ENCODE measurements at regions not wholly inside any gene's neighbourhood (a gene's known extent, or its start where the extent isn't known, plus 50 kb on each side); places are given as distances from the start of the nearest gene placed in this dataset.

DNA sequence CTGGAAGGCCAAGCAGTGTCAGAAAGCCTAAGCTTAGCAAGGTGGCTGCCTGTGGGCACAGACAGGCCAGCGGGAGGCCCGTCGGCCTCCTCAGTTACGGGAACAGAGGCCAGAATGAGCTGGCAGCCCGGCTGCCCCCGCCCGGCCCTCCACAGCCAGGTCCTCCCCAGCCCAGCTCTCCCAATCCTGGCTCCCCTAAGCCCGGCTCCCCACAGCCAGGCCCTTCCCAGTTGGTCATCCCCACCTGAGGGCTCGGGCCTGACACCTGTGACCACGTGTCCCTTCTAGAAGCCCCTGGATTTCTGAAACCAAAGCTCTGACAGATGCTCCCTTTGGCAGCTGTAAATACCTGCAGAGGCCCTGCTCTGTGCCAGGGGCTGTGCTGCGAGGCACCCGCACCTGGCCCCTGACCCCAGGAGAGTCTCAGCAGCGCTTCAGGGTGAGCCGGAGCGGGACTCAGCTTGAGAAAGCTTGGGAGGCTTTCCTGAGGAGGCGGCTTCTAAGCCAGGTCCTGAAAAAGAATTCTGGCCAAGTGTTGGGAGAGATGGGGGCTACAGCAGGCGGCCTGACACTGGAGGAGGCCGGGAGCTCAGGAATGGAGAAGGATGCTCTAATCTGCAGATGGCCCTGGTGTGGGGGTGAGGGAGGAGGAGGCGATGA, 80.4 kb upstream of the OLFM1 start:
- peaks cover 21% of the 10 kb centered on the region for H3K27me3 Mint-ChIP-seq

DNA sequence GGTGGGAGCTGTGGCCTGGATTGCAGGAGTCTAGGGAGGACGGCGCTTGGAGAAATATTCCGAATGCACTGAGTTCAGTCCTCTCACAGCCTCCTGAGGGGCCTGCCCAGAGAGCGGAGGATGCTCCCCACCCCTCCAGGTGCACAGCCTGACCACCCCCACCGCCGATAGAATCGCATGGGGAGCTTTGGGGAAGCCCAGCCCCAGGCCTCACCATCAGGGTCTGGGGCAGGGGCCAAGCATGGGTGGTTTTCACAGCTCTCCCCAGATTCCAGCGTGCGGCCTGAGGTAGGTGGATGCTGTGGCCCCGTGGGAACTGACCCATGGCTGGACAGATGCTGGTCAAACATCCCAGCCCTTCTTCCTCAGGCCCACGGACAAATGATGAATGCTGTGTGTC, 79.9 kb upstream of the OLFM1 start:
- Mint-ChIP-seq H3K27me3 (peaks cover 21% of the 10 kb centered on the region), H3K4me3 (no peak overlapping the region), H3K27ac (no peak overlapping the region), H3K4me1 (no peaks in the 10 kb centered on the region), H3K36me3 (ENCODE audit: low read depth) (no peaks in the 10 kb centered on the region)
- ATAC-seq = no peak
- DNase-seq = no peak
- H3K9me3 ChIP-seq (ENCODE audit: control insufficient read depth, low read length, poor library complexity, severe bottlenecking) = no peaks in the 10 kb centered on the region

More for the DNA sequence above, 80.4 kb upstream of the OLFM1 start:
- H3K27ac Mint-ChIP-seq = no peak overlapping the region
- no peak overlapping the region for H3K4me3 Mint-ChIP-seq
- H3K36me3 Mint-ChIP-seq (ENCODE audit: low read depth) = no peaks in the 10 kb centered on the region
- no peaks in the 10 kb centered on the region for H3K4me1 Mint-ChIP-seq
- ATAC-seq = no peak
- no peaks in the 10 kb centered on the region for H3K9me3 ChIP-seq (ENCODE audit: control insufficient read depth, low read length, poor library complexity, severe bottlenecking)
- DNase-seq = no peak

DNA sequence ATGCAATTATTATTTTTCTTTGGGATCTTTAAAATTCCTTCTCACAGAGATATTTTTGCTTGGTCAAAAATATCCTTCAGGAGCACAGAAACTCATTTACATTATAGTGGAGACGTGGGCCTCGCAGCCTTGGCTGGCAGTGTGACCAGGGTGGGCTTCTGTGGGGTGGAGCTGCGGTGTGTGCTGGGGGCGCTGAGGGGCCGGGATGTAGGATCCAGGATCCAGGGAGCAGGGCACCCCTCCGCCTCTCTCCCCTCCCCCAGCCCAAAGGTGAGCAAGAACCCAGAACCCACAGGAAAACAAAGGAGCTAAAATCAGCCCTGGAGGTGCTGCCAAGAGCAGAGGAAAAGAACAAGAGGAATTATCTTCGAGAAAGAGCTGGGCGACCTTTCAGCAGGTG, 79.1 kb upstream of the OLFM1 start:
- no peak for DNase-seq
- no peak for ATAC-seq
- no peaks in the 10 kb centered on the region for H3K36me3 Mint-ChIP-seq (ENCODE audit: low read depth)
- no peak overlapping the region for H3K4me3 Mint-ChIP-seq
- H3K27me3 Mint-ChIP-seq = peaks cover 25% of the 10 kb centered on the region
- H3K9me3 ChIP-seq (ENCODE audit: control insufficient read depth, low read length, poor library complexity, severe bottlenecking) = no peaks in the 10 kb centered on the region
- no peak overlapping the region for H3K27ac Mint-ChIP-seq
- no peaks in the 10 kb centered on the region for H3K4me1 Mint-ChIP-seq

DNA sequence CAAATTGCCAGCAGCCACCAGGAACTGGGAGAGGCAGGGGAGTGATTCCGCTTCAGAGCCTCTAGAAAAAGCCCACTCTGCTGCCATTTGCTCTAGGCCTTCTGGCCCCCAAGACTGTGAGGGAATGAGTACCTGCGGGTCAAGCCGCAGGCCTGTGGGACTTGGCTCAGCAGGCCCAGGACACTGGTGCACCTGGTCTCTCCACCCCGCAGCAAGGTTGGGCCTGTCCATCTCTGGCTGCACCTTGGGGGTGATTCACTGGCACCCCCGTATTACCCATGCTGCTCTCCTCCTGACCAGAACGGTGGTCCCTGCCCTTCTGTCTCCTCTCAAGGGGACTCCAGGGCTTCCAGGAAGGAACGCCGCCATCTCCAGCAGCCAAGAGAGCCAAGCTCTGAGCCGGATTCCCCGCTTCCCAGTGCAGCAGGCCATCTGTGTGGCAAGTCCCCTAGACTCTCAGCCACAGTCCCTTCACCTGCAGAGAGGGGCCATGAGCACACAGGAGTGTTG, 78.4 kb upstream of the OLFM1 start:
- H3K4me1 Mint-ChIP-seq = no peaks in the 10 kb centered on the region
- H3K9me3 ChIP-seq (ENCODE audit: control insufficient read depth, low read length, poor library complexity, severe bottlenecking) = no peaks in the 10 kb centered on the region
- no peak for ATAC-seq
- H3K27ac Mint-ChIP-seq = no peak overlapping the region
- no peaks in the 10 kb centered on the region for H3K36me3 Mint-ChIP-seq (ENCODE audit: low read depth)
- H3K4me3 Mint-ChIP-seq = no peak overlapping the region
- DNase-seq = no peak
- H3K27me3 Mint-ChIP-seq = peaks cover 29% of the 10 kb centered on the region

DNA sequence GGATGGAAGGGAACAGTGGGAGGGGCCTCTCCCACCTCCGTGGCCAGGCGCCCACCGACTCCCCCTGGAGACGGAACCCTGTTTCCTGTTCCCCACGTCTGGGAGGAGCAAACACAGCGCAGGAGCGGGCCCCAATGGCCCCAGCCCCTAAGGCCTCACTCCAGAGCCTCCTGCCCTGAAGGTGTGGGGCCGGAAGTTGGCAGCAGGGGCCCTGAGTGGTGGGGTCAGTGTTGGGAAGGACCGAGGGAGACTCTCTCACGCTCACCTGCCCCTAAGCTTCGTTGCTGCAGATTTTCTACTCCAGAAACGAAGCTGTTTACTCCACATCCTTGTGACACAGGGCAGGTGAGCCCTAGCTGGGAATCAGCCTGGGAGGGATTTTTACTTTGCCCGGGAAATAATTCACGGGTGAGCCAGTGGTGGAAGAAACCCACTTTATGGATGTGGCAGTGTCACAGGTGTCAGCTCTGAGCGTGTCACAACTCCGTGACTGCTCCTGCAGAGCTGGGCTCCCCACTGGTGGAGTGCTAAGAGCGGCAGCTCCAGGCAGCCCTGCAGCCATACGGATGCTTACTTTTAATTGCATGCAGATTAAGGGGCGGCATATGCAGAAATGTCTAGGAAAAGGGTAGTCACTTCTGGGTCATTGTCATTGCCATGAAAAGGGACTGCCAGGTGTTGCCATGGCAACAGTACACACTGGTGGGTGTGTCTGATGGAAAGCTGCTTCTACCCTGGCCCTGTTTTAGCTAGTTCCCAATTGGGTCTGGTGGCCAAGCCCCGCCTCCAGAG, 77.5 kb upstream of the OLFM1 start:
- H3K4me3 Mint-ChIP-seq = no peak overlapping the region
- no peak for DNase-seq
- no peak for ATAC-seq
- H3K4me1 Mint-ChIP-seq = no peaks in the 10 kb centered on the region
- H3K36me3 Mint-ChIP-seq (ENCODE audit: low read depth) = no peaks in the 10 kb centered on the region
- H3K27me3 Mint-ChIP-seq = peaks cover 30% of the 10 kb centered on the region
- no peaks in the 10 kb centered on the region for H3K9me3 ChIP-seq (ENCODE audit: control insufficient read depth, low read length, poor library complexity, severe bottlenecking)
- H3K27ac Mint-ChIP-seq = no peak overlapping the region

DNA sequence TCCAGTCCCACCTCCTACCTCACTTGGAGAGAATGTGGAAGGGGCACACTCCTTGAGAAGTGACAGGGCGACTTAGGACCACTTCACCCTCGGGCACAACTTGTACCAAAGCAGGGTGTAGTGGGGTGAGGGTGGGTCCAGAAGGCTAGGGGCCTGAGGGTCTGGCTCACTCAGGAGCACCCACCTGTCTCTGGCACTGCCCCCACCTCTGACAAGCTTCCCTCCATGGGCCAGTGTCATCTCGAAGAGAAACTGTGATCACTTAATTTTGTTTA, 76.9 kb upstream of the OLFM1 start:
- Mint-ChIP-seq H3K36me3 (ENCODE audit: low read depth) (no peaks in the 10 kb centered on the region), H3K4me1 (no peaks in the 10 kb centered on the region), H3K27ac (no peak overlapping the region), H3K4me3 (no peak overlapping the region), H3K27me3 (peaks cover 35% of the 10 kb centered on the region)
- ATAC-seq = no peak
- DNase-seq = no peak
- H3K9me3 ChIP-seq (ENCODE audit: control insufficient read depth, low read length, poor library complexity, severe bottlenecking) = no peaks in the 10 kb centered on the region

DNA sequence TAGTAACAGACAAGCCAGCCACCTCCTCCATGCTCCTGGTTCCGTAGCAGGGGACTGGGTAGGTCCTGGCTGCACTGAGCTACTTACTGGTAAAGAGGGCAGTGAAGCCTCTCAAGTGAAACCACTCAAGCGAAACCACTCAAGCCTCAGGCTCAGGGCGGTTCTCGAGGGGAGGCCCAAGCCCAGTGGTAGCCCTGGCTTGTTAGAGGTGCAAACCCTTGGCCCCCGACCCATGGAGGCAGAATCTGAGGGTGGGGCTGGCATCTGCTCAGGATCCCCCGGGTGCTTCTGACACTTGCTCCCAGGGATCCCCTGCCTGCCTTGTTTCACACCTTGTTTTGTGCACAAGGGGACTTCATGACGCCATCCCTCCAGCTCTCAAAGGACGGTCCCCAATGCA, 76.5 kb upstream of the OLFM1 start:
- Mint-ChIP-seq H3K27me3 (peaks cover 39% of the 10 kb centered on the region), H3K4me1 (no peaks in the 10 kb centered on the region), H3K27ac (no peak overlapping the region), H3K36me3 (ENCODE audit: low read depth) (no peaks in the 10 kb centered on the region), H3K4me3 (no peak overlapping the region)
- no peak for DNase-seq
- H3K9me3 ChIP-seq (ENCODE audit: control insufficient read depth, low read length, poor library complexity, severe bottlenecking) = no peaks in the 10 kb centered on the region
- no peak for ATAC-seq

DNA sequence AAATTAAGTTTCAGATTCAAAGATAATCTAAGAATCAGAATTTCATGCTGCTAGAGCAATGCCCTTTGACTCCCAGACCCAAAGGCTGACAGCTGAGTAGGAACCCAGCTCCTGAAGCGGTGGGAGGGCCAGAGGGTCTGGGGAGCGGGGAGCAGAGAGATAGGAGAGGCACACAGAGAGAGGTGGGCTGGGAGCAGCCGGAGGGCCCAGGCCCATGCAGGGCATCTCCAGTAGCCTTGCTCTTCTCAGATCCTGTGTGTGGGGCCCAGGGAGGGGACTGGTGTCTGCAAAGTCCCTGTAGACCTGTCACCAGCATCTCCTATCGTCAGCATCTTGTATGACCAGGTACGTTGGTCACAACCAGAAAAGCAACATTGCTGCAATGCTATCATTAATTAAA, 75.3 kb upstream of the OLFM1 start:
- ATAC-seq = no peak

DNA sequence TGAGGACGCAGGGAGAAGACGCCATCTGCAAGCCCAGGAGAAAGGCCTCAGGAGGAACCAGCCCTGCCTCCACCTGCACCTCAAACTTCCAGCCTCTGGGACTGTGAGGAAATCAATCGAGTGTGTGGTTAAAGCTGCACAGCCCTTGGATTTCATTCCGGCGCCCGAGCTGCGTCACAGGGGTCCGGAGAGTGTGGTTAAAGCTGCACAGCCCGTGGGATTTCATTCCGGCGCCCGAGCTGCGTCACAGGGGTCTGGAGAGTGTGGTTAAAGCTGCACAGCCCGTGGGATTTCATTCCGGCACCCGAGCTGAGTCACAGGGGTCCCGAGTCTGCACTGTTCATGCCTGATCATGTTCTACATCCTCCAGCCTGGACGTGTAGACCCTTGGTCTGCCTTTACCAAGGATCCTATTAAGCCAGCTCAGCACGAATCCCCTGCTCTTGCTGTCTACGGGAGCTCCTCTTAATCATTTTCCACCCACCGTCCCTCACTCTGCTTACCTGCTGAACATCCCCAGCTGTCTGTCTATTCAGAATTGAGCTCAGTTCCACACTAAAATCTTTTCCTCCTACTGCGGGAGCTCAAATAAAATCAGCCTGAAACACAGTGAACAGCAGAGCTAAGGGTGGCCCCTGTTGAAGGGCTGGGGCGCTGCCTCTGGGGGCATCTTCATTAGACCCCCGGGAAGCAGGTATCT, 73.0 kb upstream of the OLFM1 start:
- H3K27ac Mint-ChIP-seq = no peak overlapping the region
- no peaks in the 10 kb centered on the region for H3K36me3 Mint-ChIP-seq (ENCODE audit: low read depth)
- no peak for ATAC-seq
- no peak for DNase-seq
- H3K27me3 Mint-ChIP-seq = peaks cover 44% of the 10 kb centered on the region
- H3K4me1 Mint-ChIP-seq = no peaks in the 10 kb centered on the region
- no peaks in the 10 kb centered on the region for H3K9me3 ChIP-seq (ENCODE audit: control insufficient read depth, low read length, poor library complexity, severe bottlenecking)
- no peak overlapping the region for H3K4me3 Mint-ChIP-seq

More for the DNA sequence above, 75.3 kb upstream of the OLFM1 start:
- Mint-ChIP-seq H3K4me1 (no peaks in the 10 kb centered on the region), H3K4me3 (no peak overlapping the region), H3K27me3 (peaks cover 49% of the 10 kb centered on the region), H3K36me3 (ENCODE audit: low read depth) (no peaks in the 10 kb centered on the region), H3K27ac (no peak overlapping the region)
- no peaks in the 10 kb centered on the region for H3K9me3 ChIP-seq (ENCODE audit: control insufficient read depth, low read length, poor library complexity, severe bottlenecking)
- DNase-seq = no peak

DNA sequence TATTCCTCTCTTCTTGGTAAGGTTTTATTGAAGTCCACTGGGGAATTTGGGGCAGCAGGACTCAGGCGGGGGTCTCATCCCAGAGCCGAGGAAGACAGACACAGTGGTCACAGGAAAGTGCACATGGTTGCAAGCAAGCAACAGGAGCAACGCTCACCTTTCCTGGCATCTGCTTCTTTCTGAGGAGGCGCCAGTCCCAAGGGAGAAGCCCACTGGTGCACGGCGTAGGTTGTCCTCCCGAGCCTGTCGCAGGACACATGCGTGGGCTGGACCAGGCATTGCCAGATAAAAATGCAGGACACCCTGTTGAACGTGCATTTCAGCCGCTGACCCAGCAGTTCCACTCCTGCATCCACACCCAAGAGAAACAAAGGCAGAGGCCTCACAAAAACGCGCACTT, 72.4 kb upstream of the OLFM1 start:
- Mint-ChIP-seq H3K27ac (no peak overlapping the region), H3K36me3 (ENCODE audit: low read depth) (no peaks in the 10 kb centered on the region), H3K4me3 (no peak overlapping the region), H3K27me3 (peaks cover 45% of the 10 kb centered on the region), H3K4me1 (peaks cover 2% of the 10 kb centered on the region)
- ATAC-seq (no peak), DNase-seq (no peak)
- H3K9me3 ChIP-seq (ENCODE audit: control insufficient read depth, low read length, poor library complexity, severe bottlenecking) = no peaks in the 10 kb centered on the region

DNA sequence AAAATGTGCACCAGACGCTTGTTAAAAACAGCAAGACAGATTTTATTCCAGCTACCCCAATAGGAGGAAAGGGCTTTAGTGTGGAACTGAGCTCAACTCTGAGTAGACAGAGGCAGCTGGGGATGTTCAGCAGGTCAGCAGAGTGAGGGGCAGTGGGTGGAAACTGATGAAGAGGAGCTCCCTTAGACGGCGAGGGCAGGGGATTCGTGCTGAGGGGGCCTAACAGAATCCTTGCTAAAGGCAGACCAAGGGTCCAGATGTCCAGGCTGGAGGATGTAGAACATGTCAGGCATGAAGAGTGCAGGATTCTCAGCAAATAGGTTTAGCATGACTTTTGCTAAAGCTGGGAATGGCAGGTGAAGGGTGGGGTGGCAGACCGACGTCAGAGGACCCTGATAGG, 71.9 kb upstream of the OLFM1 start:
- peaks cover 45% of the 10 kb centered on the region for H3K27me3 Mint-ChIP-seq
- ATAC-seq = no peak
- H3K9me3 ChIP-seq (ENCODE audit: control insufficient read depth, low read length, poor library complexity, severe bottlenecking) = no peaks in the 10 kb centered on the region

DNA sequence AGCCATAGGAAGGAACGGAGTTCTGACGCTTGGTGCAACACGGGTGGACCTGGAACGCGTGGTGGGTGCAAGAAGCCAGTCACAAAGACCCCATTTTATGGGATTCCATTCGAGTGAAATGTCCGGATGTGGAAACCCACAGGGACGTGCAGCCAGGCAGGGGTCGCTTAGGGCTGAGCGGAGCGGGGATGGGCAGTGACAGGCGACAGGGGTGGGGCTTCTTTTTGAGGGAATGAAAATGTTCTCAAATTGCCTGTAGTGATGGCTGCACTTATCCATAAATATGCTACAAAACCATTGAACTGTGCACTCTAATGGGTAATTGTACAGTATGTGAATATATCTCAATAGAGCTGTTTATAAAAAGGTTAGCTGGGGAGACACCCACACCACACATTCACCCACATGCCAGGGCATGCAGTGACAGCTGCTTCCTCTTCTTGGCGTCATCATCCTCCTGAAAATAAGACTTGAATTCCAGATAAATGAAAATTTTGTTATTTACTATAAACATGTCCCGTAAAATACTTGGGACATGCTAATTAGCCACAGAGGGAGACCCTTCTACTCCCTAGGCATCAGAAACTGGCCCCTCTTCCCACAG, 71.3 kb upstream of the OLFM1 start:
- Mint-ChIP-seq H3K27me3 (peaks cover 45% of the 10 kb centered on the region), H3K27ac (no peak overlapping the region), H3K4me3 (no peak overlapping the region), H3K36me3 (ENCODE audit: low read depth) (no peaks in the 10 kb centered on the region), H3K4me1 (peaks cover 2% of the 10 kb centered on the region)
- H3K9me3 ChIP-seq (ENCODE audit: control insufficient read depth, low read length, poor library complexity, severe bottlenecking) = no peaks in the 10 kb centered on the region
- no peak for ATAC-seq
- DNase-seq = no peak

More for the DNA sequence above, 71.9 kb upstream of the OLFM1 start:
- no peak overlapping the region for H3K4me3 Mint-ChIP-seq
- H3K4me1 Mint-ChIP-seq = peaks cover 2% of the 10 kb centered on the region
- H3K36me3 Mint-ChIP-seq (ENCODE audit: low read depth) = no peaks in the 10 kb centered on the region
- H3K27ac Mint-ChIP-seq = no peak overlapping the region
- no peak for DNase-seq

DNA sequence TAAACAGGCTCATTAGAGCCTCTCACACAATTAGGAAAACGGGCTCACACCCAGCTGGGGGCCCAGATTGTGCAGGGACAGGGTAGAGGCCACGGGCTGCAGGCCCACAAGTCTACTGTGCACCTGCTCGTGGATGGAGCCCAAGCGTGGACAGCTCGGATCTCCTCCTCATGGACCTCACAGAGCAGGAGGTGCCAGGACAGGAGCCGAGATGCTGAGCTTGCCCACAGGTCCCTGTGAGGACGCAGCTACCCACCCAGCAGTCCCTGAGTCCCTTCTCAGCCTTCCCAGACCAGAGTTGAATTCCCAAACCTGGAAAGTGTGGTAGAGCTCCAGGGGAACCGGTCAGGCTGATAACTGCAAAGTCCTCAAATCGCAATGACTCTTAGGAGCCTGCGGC, 70.6 kb upstream of the OLFM1 start:
- Mint-ChIP-seq H3K27ac (no peak overlapping the region), H3K27me3 (peaks cover 45% of the 10 kb centered on the region), H3K4me1 (peaks cover 2% of the 10 kb centered on the region), H3K4me3 (no peak overlapping the region), H3K36me3 (ENCODE audit: low read depth) (no peaks in the 10 kb centered on the region)
- H3K9me3 ChIP-seq (ENCODE audit: control insufficient read depth, low read length, poor library complexity, severe bottlenecking) = no peaks in the 10 kb centered on the region
- no peak for DNase-seq
- ATAC-seq = no peak
